Nephron (organoid): ENCODE measurements at regions not wholly inside any gene's neighbourhood (a gene's known extent, or its start where the extent isn't known, plus 50 kb on each side); places are given as distances from the start of the nearest gene placed in this dataset.

ENCODE experiments used
- H3K27ac Mint-ChIP-seq, 3 experiments: 2 replicates each; pipeline ENCODE4 v1.8.0; 2020; ENCODE audit warnings: mixed read lengths in 3 of 3, mild to moderate bottlenecking in 2 of 3, moderate library complexity in 1 of 3
- H3K27me3 Mint-ChIP-seq: 2 replicates; pipeline ENCODE4 v1.8.0; 2021; ENCODE audit warnings: low read depth, mild to moderate bottlenecking, moderate library complexity, mixed read lengths
- H3K36me3 Mint-ChIP-seq: 2 replicates; pipeline ENCODE4 v1.8.0; 2020; ENCODE audit warnings: low read depth, mixed read lengths
- H3K4me1 Mint-ChIP-seq: 2 replicates; pipeline ENCODE4 v1.8.0; 2020; ENCODE audit warnings: mixed read lengths
- H3K4me3 Mint-ChIP-seq, 3 experiments: 2 replicates each; pipeline ENCODE4 v1.8.0; 2020; ENCODE audit warnings: mild to moderate bottlenecking in 3 of 3, mixed read lengths in 3 of 3, moderate library complexity in 2 of 3
- H3K9me3 Mint-ChIP-seq: 2 replicates; pipeline ENCODE4 v1.8.0; 2020; ENCODE audit warnings: mixed read lengths
- TF ChIP-seq, protein P1 (sequence below), 3 experiments: fragments of 200-600 bp; sonication (generic); IDR thresholded peaks; one replicate each; pipeline ENCODE4 v1.5.0; 2021; ENCODE audit warnings: antibody characterized with exemption in 3 of 3; ENCODE audit not compliant: unreplicated experiment in 3 of 3

GRCh38 chr11:92557879-92558278 is 333.3 kb downstream of the FAT3 start:
- Mint-ChIP-seq H3K4me1 (no peaks in the 10 kb centered on the region), H3K27ac (no peak overlapping the region), H3K4me3 (no peak overlapping the region), H3K9me3 (no peaks in the 10 kb centered on the region), H3K27me3 (no peaks in the 10 kb centered on the region), H3K36me3 (no peaks in the 10 kb centered on the region)
- TF ChIP-seq, protein P1, sequence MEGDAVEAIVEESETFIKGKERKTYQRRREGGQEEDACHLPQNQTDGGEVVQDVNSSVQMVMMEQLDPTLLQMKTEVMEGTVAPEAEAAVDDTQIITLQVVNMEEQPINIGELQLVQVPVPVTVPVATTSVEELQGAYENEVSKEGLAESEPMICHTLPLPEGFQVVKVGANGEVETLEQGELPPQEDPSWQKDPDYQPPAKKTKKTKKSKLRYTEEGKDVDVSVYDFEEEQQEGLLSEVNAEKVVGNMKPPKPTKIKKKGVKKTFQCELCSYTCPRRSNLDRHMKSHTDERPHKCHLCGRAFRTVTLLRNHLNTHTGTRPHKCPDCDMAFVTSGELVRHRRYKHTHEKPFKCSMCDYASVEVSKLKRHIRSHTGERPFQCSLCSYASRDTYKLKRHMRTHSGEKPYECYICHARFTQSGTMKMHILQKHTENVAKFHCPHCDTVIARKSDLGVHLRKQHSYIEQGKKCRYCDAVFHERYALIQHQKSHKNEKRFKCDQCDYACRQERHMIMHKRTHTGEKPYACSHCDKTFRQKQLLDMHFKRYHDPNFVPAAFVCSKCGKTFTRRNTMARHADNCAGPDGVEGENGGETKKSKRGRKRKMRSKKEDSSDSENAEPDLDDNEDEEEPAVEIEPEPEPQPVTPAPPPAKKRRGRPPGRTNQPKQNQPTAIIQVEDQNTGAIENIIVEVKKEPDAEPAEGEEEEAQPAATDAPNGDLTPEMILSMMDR (IDR thresholded peaks at IDR 0.05; ENCODE audit: unreplicated experiment in 3 of 3), result no peak

- Mint-ChIP-seq H3K36me3 (peaks cover under 1% of the 10 kb centered on the region), H3K27me3 (no peaks in the 10 kb centered on the region), H3K9me3 (no peaks in the 10 kb centered on the region), H3K4me1 (no peaks in the 10 kb centered on the region), H3K4me3 (no peak overlapping the region), H3K27ac (no peak overlapping the region)
- TF ChIP-seq, protein P1 (IDR thresholded peaks at IDR 0.05; ENCODE audit: unreplicated experiment in 3 of 3), result no peak
Measured at GRCh38 chr11:92558323-92558722, 333.7 kb downstream of the FAT3 start.

- Mint-ChIP-seq H3K4me3 (no peak overlapping the region), H3K36me3 (peaks cover 5% of the 10 kb centered on the region), H3K9me3 (peaks cover 4% of the 10 kb centered on the region), H3K4me1 (no peaks in the 10 kb centered on the region), H3K27ac (no peak overlapping the region), H3K27me3 (no peaks in the 10 kb centered on the region)
- TF ChIP-seq, protein P1 (IDR thresholded peaks at IDR 0.05; ENCODE audit: unreplicated experiment in 3 of 3), result no peak
Measured at GRCh38 chr11:92569726-92570125, 345.1 kb downstream of the FAT3 start.

GRCh38 chr11:92572559-92572958 is 347.9 kb downstream of the FAT3 start:
- Mint-ChIP-seq H3K4me1 (peaks cover 5% of the 10 kb centered on the region), H3K36me3 (peaks cover 5% of the 10 kb centered on the region), H3K9me3 (no peaks in the 10 kb centered on the region), H3K27me3 (no peaks in the 10 kb centered on the region), H3K27ac (no peak overlapping the region), H3K4me3 (no peak overlapping the region)
- TF ChIP-seq, protein P1 (IDR thresholded peaks at IDR 0.05; ENCODE audit: unreplicated experiment in 3 of 3), result no peak

GRCh38 chr11:92576315-92576714 is 351.7 kb downstream of the FAT3 start:
- H3K27me3 Mint-ChIP-seq, result no peaks in the 10 kb centered on the region
- H3K4me1 Mint-ChIP-seq, result peaks cover 10% of the 10 kb centered on the region
- TF ChIP-seq, protein P1 (IDR thresholded peaks at IDR 0.05; ENCODE audit: unreplicated experiment in 3 of 3), result no peak
- H3K4me3 Mint-ChIP-seq, result no peak overlapping the region
- H3K9me3 Mint-ChIP-seq, result no peaks in the 10 kb centered on the region
- H3K36me3 Mint-ChIP-seq, result no peaks in the 10 kb centered on the region
- H3K27ac Mint-ChIP-seq, result no peak overlapping the region

GRCh38 chr11:92580908-92581307 is 356.3 kb downstream of the FAT3 start:
- TF ChIP-seq, protein P1 (IDR thresholded peaks at IDR 0.05; ENCODE audit: unreplicated experiment in 3 of 3), result no peak
- Mint-ChIP-seq H3K4me1 (peaks cover 14% of the 10 kb centered on the region), H3K36me3 (no peaks in the 10 kb centered on the region), H3K9me3 (no peaks in the 10 kb centered on the region), H3K4me3 (no peak overlapping the region), H3K27ac (no peak overlapping the region), H3K27me3 (no peaks in the 10 kb centered on the region)
